ENCODE measurements at regions not wholly inside any gene's neighbourhood (a gene's known extent, or its start where the extent isn't known, plus 50 kb on each side); places are given as distances from the start of the nearest gene placed in this dataset.

GRCh38 chr1:55822891-55823290 is 607.7 kb upstream of the USP24 start:
- POLR2A ChIA-PET (ENCODE audit: low non-redundant PET): no interaction called here
- no peak for DNase-seq (ENCODE audit: low spot score)
- no peak overlapping the region for H3K27ac ChIP-seq
- TF ChIP-seq CTCF (conservative IDR thresholded peaks at IDR 0.05; ENCODE audit: low read depth): no peak
- CTCF ChIA-PET: interaction anchor here (0.6 kb wide), 1 partner anchor 350 kb away, joined by 5 read pairs; no protein-coding TSS in a partner anchor

- no peak for DNase-seq (ENCODE audit: low spot score)
- CTCF ChIA-PET: interaction anchor here (0.8 kb wide), 1 partner anchor 353 kb away, joined by 3 read pairs; no protein-coding TSS in a partner anchor
- H3K27ac ChIP-seq: no peak overlapping the region
- POLR2A ChIA-PET (ENCODE audit: low non-redundant PET): no interaction called here
- no peak for TF ChIP-seq CTCF (conservative IDR thresholded peaks at IDR 0.05; ENCODE audit: low read depth)
Measured at GRCh38 chr1:55821234-55821633, 606.1 kb upstream of the USP24 start.

GRCh38 chr1:55820501-55820900 is 605.3 kb upstream of the USP24 start:
- CTCF ChIA-PET: no interaction called here
- TF ChIP-seq CTCF (conservative IDR thresholded peaks at IDR 0.05; ENCODE audit: low read depth): no peak
- no peak overlapping the region for H3K27ac ChIP-seq
- POLR2A ChIA-PET (ENCODE audit: low non-redundant PET): no interaction called here
- DNase-seq (ENCODE audit: low spot score): no peak

- no peak for TF ChIP-seq CTCF (conservative IDR thresholded peaks at IDR 0.05; ENCODE audit: low read depth)
- POLR2A ChIA-PET (ENCODE audit: low non-redundant PET): no interaction called here
- CTCF ChIA-PET: no interaction called here
- H3K27ac ChIP-seq: no peak overlapping the region
- no peak for DNase-seq (ENCODE audit: low spot score)
Measured at GRCh38 chr1:55819011-55819410, 603.8 kb upstream of the USP24 start.

- POLR2A ChIA-PET (ENCODE audit: low non-redundant PET): no interaction called here
- DNase-seq (ENCODE audit: low spot score): no peak
- no peak for TF ChIP-seq CTCF (conservative IDR thresholded peaks at IDR 0.05; ENCODE audit: low read depth)
- H3K27ac ChIP-seq: no peak overlapping the region
- CTCF ChIA-PET: no interaction called here
Measured at GRCh38 chr1:55816456-55817426, 601.6 kb upstream of the USP24 start.

DNA sequence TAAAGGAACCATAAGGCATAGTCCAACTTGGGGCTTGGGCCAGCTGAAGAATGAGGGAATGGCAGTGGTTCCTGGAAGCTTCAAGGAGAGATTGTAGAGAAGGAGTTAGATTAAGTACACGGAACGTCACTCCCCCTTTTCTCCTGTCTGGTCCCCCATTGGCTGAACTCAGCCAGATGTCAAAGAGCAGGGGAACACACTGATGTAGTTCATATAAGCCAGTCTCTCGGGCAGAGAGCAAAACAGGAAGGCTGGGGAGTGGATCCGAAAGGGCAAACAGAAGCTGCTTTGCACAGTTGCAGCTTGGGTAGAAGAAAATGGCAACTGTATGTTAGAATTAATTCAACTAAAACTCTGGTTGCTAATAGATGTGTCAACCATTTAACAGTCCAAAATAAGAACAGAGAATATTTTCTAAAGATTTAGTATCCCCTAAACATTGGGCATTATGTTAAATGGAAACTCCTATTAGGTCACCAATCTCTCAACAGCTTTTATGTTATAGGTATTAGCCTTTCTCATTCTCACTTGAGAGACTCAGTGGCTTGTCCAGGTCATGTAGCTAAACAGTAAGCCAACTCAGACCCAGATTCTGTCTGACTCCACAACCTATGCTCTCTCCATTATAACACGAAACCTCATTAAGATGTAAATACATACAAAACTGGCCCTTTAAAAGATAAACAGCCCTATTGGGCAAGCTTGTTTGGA is 600.7 kb upstream of the USP24 start:
- ChIA-PET CTCF (no interaction called here), POLR2A (ENCODE audit: low non-redundant PET) (no interaction called here)
- no peak for TF ChIP-seq CTCF (conservative IDR thresholded peaks at IDR 0.05; ENCODE audit: low read depth)

More for the DNA sequence above, 600.7 kb upstream of the USP24 start:
- DNase-seq (ENCODE audit: low spot score): no peak
- no peak overlapping the region for H3K27ac ChIP-seq

Measured in RWPE1 (cell line).